Thoracic aorta (tissue), 2 donors: ENCODE measurements at regions not wholly inside any gene's neighbourhood (a gene's known extent, or its start where the extent isn't known, plus 50 kb on each side); places are given as distances from the start of the nearest gene placed in this dataset.

ENCODE experiments used
- ATAC-seq: fragments of 150-250 bp; one replicate; pipeline ENCODE4 v1.8.0; 2017; ENCODE audit warnings: low read depth; ENCODE audit not compliant: insufficient number of reproducible peaks, low FRiP score
- DNase-seq: peaks from one replicate; pipeline ENCODE4 v3.0.0-alpha.2; 2020; ENCODE audit warnings: low spot score
- H3K27ac ChIP-seq, 2 donors: fragments of 200-600 bp; sonication (generic); 1 replicate in 1 of 2; 2 replicates in 1 of 2; pipeline ENCODE4 v1.5.1; 2016; ENCODE audit warnings: mild to moderate bottlenecking in 2 of 2, moderate library complexity in 2 of 2
- H3K27me3 ChIP-seq: fragments of 200-600 bp; sonication (generic); replicated peaks from 2 replicates; pipeline ENCODE4 v1.6.0; 2016; ENCODE audit warnings: mild to moderate bottlenecking; ENCODE audit not compliant: insufficient read depth
- H3K36me3 ChIP-seq: fragments of 200-600 bp; sonication (generic); one replicate; pipeline ENCODE4 v1.5.1; 2016
- H3K4me1 ChIP-seq, 2 donors: fragments of 200-600 bp; sonication (generic); 1 replicate in 1 of 2; 2 replicates in 1 of 2; pipeline versions ENCODE4 v1.5.1 to v1.6.0; 2016; ENCODE audit warnings: low read depth in 2 of 2, mild to moderate bottlenecking in 1 of 2; ENCODE audit not compliant: control insufficient read depth in 1 of 2
- H3K4me3 ChIP-seq: fragments of 200-600 bp; sonication (generic); 2 replicates; pipeline ENCODE4 v1.5.1; 2016; ENCODE audit warnings: mild to moderate bottlenecking
- H3K9me3 ChIP-seq: fragments of 200-600 bp; sonication (generic); 2 replicates; pipeline ENCODE4 v1.5.1; 2016
- CTCF ChIP-seq: fragments of 200-600 bp; sonication (generic); IDR thresholded peaks from one replicate; pipeline ENCODE4 v1.5.1; 2019; ENCODE audit warnings: antibody characterized with exemption

- no peak overlapping the region for H3K27ac ChIP-seq
- H3K4me3 ChIP-seq, result no peak overlapping the region
- no peak for TF ChIP-seq CTCF
- no peaks in the 10 kb centered on the region for H3K9me3 ChIP-seq
- no peak for ATAC-seq
- no peak for DNase-seq
- peaks cover 0 to 11% of the 10 kb centered on the region in 2 donors for H3K4me1 ChIP-seq
- H3K36me3 ChIP-seq, result no peaks in the 10 kb centered on the region
- no peaks in the 10 kb centered on the region for H3K27me3 ChIP-seq
Observed at GRCh38 chr3:72043204-72044133, 258.5 kb upstream of the PROK2 start.

GRCh38 chr3:72042397-72043203, 257.7 kb upstream of the PROK2 start:
- H3K4me1 ChIP-seq, result peaks cover 0 to 11% of the 10 kb centered on the region in 2 donors
- H3K27ac ChIP-seq, result no peak overlapping the region
- no peaks in the 10 kb centered on the region for H3K36me3 ChIP-seq
- no peak for TF ChIP-seq CTCF
- no peaks in the 10 kb centered on the region for H3K27me3 ChIP-seq
- ATAC-seq, result peak; percentile 86
- H3K4me3 ChIP-seq, result no peak overlapping the region
- DNase-seq, result no peak
- H3K9me3 ChIP-seq, result no peaks in the 10 kb centered on the region

GRCh38 chr3:72041511-72041910, 256.6 kb upstream of the PROK2 start:
- no peaks in the 10 kb centered on the region for H3K36me3 ChIP-seq
- no peak for DNase-seq
- ATAC-seq, result no peak

GRCh38 chr3:72041076-72041475, 256.1 kb upstream of the PROK2 start:
- ATAC-seq (no peak), DNase-seq (no peak)
- TF ChIP-seq CTCF, result no peak
- H3K4me1 ChIP-seq, result peaks cover 0 to 11% of the 10 kb centered on the region in 2 donors
- no peaks in the 10 kb centered on the region for H3K9me3 ChIP-seq
- no peak overlapping the region for H3K4me3 ChIP-seq
- no peaks in the 10 kb centered on the region for H3K36me3 ChIP-seq
- H3K27ac ChIP-seq, result no peak overlapping the region
- no peaks in the 10 kb centered on the region for H3K27me3 ChIP-seq

More at GRCh38 chr3:72041511-72041910, 256.6 kb upstream of the PROK2 start:
- no peaks in the 10 kb centered on the region for H3K27me3 ChIP-seq
- no peak for TF ChIP-seq CTCF
- H3K27ac ChIP-seq, result no peak overlapping the region
- H3K9me3 ChIP-seq, result no peaks in the 10 kb centered on the region
- no peak overlapping the region for H3K4me3 ChIP-seq
- peaks cover 0 to 11% of the 10 kb centered on the region in 2 donors for H3K4me1 ChIP-seq

- Histone ChIP-seq H3K9me3 (no peaks in the 10 kb centered on the region), H3K4me3 (no peak overlapping the region), H3K36me3 (no peaks in the 10 kb centered on the region), H3K27ac (no peak overlapping the region), H3K4me1 (peaks cover 0 to 11% of the 10 kb centered on the region in 2 donors), H3K27me3 (no peaks in the 10 kb centered on the region)
- no peak for TF ChIP-seq CTCF
- no peak for DNase-seq
- ATAC-seq, result no peak
Observed at GRCh38 chr3:72039677-72040076, 254.7 kb upstream of the PROK2 start.
